DMS 273 (cell line): ENCODE measurements at regions not wholly inside any gene's neighbourhood (a gene's known extent, or its start where the extent isn't known, plus 50 kb on each side); places are given as distances from the start of the nearest gene placed in this dataset.

Experiments used
- DNase-seq: peaks from one replicate; lab custom pipeline; 2025; ENCODE audit not compliant: unreplicated experiment; lab: John Stamatoyannopoulos, UW

DNA sequence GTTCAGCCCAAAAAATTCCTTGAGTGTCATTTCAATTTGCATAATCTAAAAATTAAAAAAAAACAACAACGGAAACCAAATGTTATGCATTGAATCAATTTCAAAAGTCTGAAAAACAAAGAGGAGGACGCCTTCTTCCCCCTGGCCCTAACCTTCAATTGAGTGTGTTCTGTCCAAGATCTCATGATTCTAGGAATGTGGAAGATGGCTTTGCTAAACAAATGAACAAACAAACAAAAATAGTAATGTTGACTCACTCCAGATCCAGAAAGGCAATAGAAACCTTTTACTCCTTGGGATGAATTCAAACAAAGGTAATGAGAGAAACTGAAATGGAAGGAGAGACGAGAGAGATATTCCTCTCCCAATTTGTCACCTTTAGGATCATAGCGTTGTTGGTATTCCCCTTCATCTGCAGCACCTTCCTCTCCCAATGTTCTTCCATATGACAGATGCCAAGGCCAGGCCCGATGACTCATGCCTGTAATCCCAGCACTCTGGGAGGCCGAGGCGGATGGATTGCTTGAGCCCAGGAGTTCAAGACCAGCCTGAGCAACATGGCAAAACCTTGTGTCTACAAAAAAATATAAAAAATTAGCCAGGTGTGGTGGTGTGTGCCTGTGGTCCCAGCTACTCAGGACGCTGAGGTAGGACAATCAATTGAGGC is 109.2 kb upstream of the ADGRF1 start:
- DNase-seq, result no peak

DNA sequence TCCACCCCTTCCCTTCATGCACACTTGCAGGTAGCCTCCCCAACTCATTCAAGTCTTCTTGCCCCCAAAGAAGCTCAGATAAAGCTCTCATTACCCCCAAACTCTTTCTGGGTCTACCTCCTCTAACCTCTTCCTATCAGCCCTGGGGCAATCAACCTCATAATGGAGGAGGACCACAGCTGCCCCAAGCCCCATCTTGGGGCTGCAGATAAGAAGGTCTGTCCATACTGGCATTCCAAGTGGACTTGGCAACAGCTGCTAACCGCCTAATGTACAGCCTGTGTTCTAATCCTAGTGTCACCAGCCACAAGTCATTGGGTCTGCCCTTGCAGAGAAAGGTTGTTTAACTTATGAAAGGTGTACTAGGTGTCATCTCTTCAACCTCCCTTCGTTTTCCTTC is 107.4 kb upstream of the ADGRF1 start:
- no peak for DNase-seq

GRCh38 chr6:47149066-47149465 is 106.9 kb upstream of the ADGRF1 start:
- no peak for DNase-seq

- DNase-seq, result no peak
These were observed 105.8 kb upstream of the ADGRF1 start for GRCh38 chr6:47147836-47148344.

- DNase-seq, result no peak
These were observed 105.1 kb upstream of the ADGRF1 start for GRCh38 chr6:47147175-47147727.

DNA sequence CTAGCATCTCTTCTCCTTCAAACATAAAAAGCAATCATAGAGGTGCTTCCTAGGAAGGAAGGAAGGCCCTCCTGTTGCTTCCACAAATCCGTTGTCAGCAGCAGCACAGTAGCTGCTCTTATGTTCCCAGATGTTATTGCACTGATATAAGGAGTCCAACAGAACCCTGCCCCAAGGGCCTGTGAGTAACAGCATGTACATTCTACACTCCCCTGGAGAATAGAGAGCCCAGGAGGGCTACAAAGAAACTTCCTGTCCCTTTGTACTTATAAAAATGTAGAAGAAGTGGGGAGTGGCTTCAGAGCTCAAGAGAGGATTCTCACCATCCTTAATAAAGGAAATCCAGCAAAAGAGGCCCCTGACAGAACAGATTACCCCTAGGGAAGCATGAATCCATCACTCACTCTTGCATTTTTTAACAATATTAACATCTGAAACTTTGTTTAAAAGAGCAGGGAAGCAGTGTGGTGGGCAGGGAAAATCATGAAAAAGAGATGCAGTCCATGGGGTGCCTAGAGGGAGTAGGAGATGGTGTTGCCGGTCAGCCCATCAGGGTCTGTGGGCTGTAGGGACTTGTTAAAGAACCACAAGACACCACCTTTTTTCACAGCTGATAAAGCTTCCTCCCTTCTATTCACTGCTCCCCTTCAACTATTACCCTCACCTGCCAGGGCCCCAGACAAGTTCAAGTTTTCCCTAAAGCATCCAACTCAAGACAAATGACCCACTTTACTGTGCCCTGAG is 104.5 kb upstream of the ADGRF1 start:
- DNase-seq, result no peak

DNA sequence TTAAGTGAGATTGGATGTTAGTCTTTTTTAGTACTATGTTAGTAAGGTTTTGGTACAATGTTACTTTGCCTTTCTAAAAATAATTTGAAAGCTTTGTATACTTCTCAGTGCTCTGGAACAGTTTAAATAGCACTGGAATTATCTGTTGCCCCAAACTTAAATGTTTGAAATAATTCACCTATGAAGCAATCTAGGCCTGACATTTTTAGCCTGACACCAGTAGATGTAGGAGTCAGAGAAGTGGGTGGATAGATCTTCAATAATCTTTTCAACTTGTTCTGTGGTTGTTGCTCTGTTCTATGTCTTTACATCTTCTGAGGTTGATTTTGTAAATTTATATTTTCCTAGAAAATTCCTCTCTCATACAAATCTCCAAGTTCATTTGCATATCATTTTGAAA is 103.1 kb upstream of the ADGRF1 start:
- no peak for DNase-seq

GRCh38 chr6:47144306-47144705 is 102.2 kb upstream of the ADGRF1 start:
- no peak for DNase-seq

- no peak for DNase-seq
These were observed 99.8 kb upstream of the ADGRF1 start for GRCh38 chr6:47141963-47142362.

DNA sequence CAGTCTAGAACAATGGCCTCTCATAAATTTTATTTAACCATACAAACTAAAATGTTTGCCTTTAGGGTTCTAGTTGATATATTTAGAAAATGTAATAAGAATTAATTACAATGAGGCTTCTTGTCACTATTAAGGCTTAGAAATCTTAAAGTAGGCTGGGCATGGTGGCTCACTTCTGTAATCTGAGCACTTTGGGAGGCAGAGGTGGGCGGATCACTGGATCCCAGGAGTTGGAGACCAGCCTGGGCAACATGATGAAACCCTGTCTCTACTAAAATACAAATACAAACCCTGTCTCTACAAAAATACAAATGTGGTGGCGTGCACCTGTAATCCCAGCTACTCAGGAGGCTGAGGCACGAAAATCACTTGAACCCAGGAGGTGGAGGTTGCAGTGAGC is 99.0 kb upstream of the ADGRF1 start:
- no peak for DNase-seq

GRCh38 chr6:47138046-47138445 is 95.9 kb upstream of the ADGRF1 start:
- no peak for DNase-seq

- DNase-seq, result no peak
These were observed 94.9 kb upstream of the ADGRF1 start for GRCh38 chr6:47137073-47137472.

GRCh38 chr6:47135772-47136171 is 93.6 kb upstream of the ADGRF1 start:
- peak; percentile 47 for DNase-seq

- peak; percentile 80 for DNase-seq
These were observed 92.5 kb upstream of the ADGRF1 start for GRCh38 chr6:47134476-47135189.

GRCh38 chr6:47133230-47134000 is 91.3 kb upstream of the ADGRF1 start:
- DNase-seq, result no peak

DNA sequence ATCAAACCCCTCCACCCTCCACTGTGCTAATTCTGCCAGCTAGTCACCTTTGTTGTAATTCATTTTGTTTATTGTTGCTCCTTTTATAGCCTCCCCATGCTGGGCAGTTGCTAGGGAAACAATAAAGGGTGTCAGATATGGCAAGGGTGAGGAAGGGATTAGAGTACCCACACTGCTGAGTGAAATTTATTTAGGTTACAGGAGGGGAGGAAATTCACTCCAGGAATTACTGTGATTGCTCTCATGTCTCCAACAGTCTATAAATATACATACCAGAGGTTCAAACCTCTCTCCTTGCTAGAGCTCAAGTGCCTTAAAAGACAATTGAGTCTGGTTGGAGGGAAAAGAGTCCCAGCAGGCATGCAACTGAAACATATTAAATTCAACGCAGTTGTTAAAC is 90.6 kb upstream of the ADGRF1 start:
- no peak for DNase-seq

DNA sequence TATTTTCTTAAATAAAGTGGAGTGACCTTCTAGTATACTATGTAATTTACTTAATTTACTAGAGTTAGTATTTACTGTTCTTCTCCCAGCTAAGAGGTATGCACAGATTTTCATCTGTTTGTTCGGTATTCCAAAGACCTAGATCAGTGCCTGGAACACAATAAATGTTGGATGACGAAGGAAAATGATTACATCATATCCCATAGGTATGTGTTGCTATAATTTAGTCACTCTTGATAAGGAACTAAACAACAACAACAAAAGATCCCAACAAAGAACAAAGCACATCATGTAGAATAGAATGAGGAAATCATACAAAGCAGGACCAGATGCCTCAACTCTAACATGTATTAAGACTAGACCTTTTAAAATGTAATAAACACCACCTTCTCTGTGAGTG is 89.6 kb upstream of the ADGRF1 start:
- DNase-seq, result no peak

- DNase-seq, result no peak
These were observed 88.0 kb upstream of the ADGRF1 start for GRCh38 chr6:47130086-47130485.

GRCh38 chr6:47129129-47129528 is 87.0 kb upstream of the ADGRF1 start:
- no peak for DNase-seq

DNA sequence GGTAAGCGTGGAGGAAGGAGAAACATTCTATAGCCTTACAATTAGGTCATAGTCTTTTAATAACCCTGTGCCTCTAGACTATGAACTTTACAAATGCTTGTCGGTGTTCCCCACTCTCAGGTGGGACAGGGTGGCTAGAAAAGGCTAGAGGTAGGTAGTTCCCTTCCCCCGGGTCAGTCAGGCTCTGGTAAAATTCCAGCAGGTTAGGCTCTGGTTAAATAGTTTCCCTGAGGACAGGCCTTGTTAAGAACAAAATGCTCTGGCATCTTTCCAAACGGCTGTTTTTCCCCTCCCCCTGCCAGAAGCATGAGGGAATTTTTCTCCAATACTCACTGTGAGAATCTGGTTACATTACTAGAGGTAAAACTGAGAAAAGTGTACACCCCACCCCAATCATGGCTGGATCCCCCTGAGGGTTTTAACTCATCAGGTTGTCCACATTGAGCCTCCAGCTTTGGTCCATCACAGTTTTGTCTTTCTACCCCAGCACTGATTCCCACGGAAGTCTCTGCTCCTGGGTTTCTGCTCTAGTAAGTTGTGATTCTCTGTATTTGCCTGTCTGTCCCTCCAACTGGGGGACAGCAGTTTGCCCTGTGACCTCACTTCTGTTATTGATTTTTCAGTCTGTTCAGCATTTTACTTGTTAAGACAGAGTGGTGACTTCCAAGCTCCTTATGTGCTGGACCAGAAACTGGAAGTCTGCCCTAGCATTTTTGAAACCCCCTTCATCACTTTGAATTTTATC is 84.7 kb upstream of the ADGRF1 start:
- DNase-seq, result peak; percentile 51
